Sigmoid colon (tissue), 3 donors: ENCODE measurements at regions not wholly inside any gene's neighbourhood (a gene's known extent, or its start where the extent isn't known, plus 50 kb on each side); places are given as distances from the start of the nearest gene placed in this dataset.

ENCODE experiments used
- POLR2A ChIP-seq, 2 donors: fragments of 450-650 bp; IDR thresholded peaks; one replicate each; pipeline ENCODE4 v1.6.1; 2016; ENCODE audit warnings: antibody characterized with exemption in 2 of 2, mild to moderate bottlenecking in 2 of 2, moderate library complexity in 2 of 2
- TF ChIP-seq, protein P1 (sequence below), 4 experiments: fragments of 450-650 bp in 3 of 4; fragments of 200-600 bp in 1 of 4; IDR thresholded peaks; one replicate each; pipeline ENCODE4 v1.5.1; 2016 to 2019; ENCODE audit warnings: antibody characterized with exemption in 4 of 4, mild to moderate bottlenecking in 3 of 4, moderate library complexity in 2 of 4

DNA sequence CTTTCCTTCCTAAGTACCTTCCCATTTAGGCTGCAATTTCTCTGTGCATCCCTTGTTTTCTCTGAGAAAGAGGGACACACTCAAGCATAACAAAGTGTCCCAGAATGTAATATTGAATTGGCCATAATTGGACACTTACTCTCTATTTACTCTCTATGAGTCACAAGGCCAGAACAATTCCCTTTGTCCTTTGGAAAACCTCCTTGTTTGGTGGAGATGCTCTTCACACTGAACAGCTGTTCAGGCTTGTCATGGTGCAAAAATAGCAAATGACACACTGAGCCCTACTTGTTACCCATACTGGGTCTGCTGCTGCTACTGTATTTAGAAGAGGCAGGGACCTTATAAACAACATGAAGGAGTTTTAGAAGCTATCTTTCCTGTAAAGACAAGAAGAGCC lies 1590.5 kb upstream of the TMEM132C start:
- TF ChIP-seq, protein P1, sequence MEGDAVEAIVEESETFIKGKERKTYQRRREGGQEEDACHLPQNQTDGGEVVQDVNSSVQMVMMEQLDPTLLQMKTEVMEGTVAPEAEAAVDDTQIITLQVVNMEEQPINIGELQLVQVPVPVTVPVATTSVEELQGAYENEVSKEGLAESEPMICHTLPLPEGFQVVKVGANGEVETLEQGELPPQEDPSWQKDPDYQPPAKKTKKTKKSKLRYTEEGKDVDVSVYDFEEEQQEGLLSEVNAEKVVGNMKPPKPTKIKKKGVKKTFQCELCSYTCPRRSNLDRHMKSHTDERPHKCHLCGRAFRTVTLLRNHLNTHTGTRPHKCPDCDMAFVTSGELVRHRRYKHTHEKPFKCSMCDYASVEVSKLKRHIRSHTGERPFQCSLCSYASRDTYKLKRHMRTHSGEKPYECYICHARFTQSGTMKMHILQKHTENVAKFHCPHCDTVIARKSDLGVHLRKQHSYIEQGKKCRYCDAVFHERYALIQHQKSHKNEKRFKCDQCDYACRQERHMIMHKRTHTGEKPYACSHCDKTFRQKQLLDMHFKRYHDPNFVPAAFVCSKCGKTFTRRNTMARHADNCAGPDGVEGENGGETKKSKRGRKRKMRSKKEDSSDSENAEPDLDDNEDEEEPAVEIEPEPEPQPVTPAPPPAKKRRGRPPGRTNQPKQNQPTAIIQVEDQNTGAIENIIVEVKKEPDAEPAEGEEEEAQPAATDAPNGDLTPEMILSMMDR (IDR thresholded peaks at IDR 0.05): no peak
- no peak for TF ChIP-seq POLR2A (IDR thresholded peaks at IDR 0.05)
